Left ventricle myocardium inferior (tissue), 1 donor: ENCODE measurements at regions not wholly inside any gene's neighbourhood (a gene's known extent, or its start where the extent isn't known, plus 50 kb on each side); places are given as distances from the start of the nearest gene placed in this dataset.

ENCODE experiments used
- DNase-seq: peaks from one replicate; pipeline ENCODE4 v3.0.0-alpha.2; 2020
- H3K27ac ChIP-seq: fragments of 200-600 bp; replicated peaks from 2 replicates; pipeline ENCODE4 v1.8.0; 2021
- H3K27me3 ChIP-seq: fragments of 200-600 bp; 2 replicates; pipeline ENCODE4 v1.8.0; 2021; ENCODE audit warnings: low read depth
- H3K36me3 ChIP-seq: fragments of 200-600 bp; 2 replicates; pipeline ENCODE4 v1.8.0; 2021
- H3K4me1 ChIP-seq: fragments of 200-600 bp; 2 replicates; pipeline ENCODE4 v1.8.0; 2021
- H3K4me3 ChIP-seq: fragments of 200-600 bp; 2 replicates; pipeline ENCODE4 v1.8.0; 2021; ENCODE audit warnings: mild to moderate bottlenecking, moderate library complexity
- H3K9me3 ChIP-seq: fragments of 200-600 bp; replicated peaks from 2 replicates; pipeline ENCODE4 v1.8.0; 2021
- CTCF ChIP-seq: fragments of 200-600 bp; IDR thresholded peaks from 2 replicates; pipeline ENCODE4 v1.8.0; 2021; ENCODE audit warnings: antibody characterized with exemption, mild to moderate bottlenecking, borderline replicate concordance
- intact Hi-C: fragments of 100-400 bp; cut with micrococcal nuclease; formaldehyde crosslinking; loops from one replicate; pipeline ENCODE4 v1.11.0; 2022
- donor health status: DM: no; HTN: yes; CAD: no; lungs with severe emphysema.

GRCh38 chr1:90357995-90358394 lies 359.1 kb downstream of the BARHL2 start:
- no peak overlapping the region for H3K4me3 ChIP-seq
- no peaks in the 10 kb centered on the region for H3K27me3 ChIP-seq
- no peak overlapping the region for H3K27ac ChIP-seq
- intact Hi-C loops: no loop called here
- no peaks in the 10 kb centered on the region for H3K36me3 ChIP-seq
- H3K4me1 ChIP-seq: no peaks in the 10 kb centered on the region
- no peaks in the 10 kb centered on the region for H3K9me3 ChIP-seq
- no peak for TF ChIP-seq CTCF
- DNase-seq: no peak

GRCh38 chr1:90356991-90357390 lies 360.1 kb downstream of the BARHL2 start:
- no peak for DNase-seq
- no peak overlapping the region for H3K4me3 ChIP-seq
- TF ChIP-seq CTCF: no peak
- no peak overlapping the region for H3K27ac ChIP-seq
- intact Hi-C loops: no loop called here
- no peaks in the 10 kb centered on the region for H3K36me3 ChIP-seq
- H3K4me1 ChIP-seq: no peaks in the 10 kb centered on the region
- H3K9me3 ChIP-seq: no peaks in the 10 kb centered on the region
- no peaks in the 10 kb centered on the region for H3K27me3 ChIP-seq

GRCh38 chr1:90356101-90356500 lies 361.0 kb downstream of the BARHL2 start:
- DNase-seq: no peak
- TF ChIP-seq CTCF: no peak
- H3K4me3 ChIP-seq: no peak overlapping the region

GRCh38 chr1:90354704-90355103 lies 359.8 kb downstream of the ZNF326 start:
- intact Hi-C loops: no loop called here
- DNase-seq: no peak
- Histone ChIP-seq H3K27me3 (no peaks in the 10 kb centered on the region), H3K4me1 (no peaks in the 10 kb centered on the region), H3K9me3 (no peaks in the 10 kb centered on the region), H3K36me3 (no peaks in the 10 kb centered on the region), H3K4me3 (no peak overlapping the region), H3K27ac (no peak overlapping the region)
- no peak for TF ChIP-seq CTCF

More at GRCh38 chr1:90356101-90356500, 361.0 kb downstream of the BARHL2 start:
- Histone ChIP-seq H3K4me1 (no peaks in the 10 kb centered on the region), H3K36me3 (no peaks in the 10 kb centered on the region), H3K27me3 (no peaks in the 10 kb centered on the region), H3K9me3 (no peaks in the 10 kb centered on the region), H3K27ac (no peak overlapping the region)
- intact Hi-C loops: no loop called here

- H3K9me3 ChIP-seq: peaks cover 22% of the 10 kb centered on the region
- H3K27me3 ChIP-seq: no peaks in the 10 kb centered on the region
- no peaks in the 10 kb centered on the region for H3K4me1 ChIP-seq
- no peak overlapping the region for H3K27ac ChIP-seq
- intact Hi-C loops: no loop called here
- TF ChIP-seq CTCF: no peak
- DNase-seq: no peak
- H3K36me3 ChIP-seq: no peaks in the 10 kb centered on the region
- no peak overlapping the region for H3K4me3 ChIP-seq
Measured at GRCh38 chr1:90351019-90351418, 356.1 kb downstream of the ZNF326 start.

- Histone ChIP-seq H3K4me1 (no peaks in the 10 kb centered on the region), H3K4me3 (no peak overlapping the region), H3K27ac (no peak overlapping the region), H3K36me3 (no peaks in the 10 kb centered on the region), H3K9me3 (peaks cover 22% of the 10 kb centered on the region), H3K27me3 (no peaks in the 10 kb centered on the region)
- intact Hi-C loops: no loop called here
- TF ChIP-seq CTCF: no peak
- DNase-seq: no peak
Measured at GRCh38 chr1:90349510-90349909, 354.6 kb downstream of the ZNF326 start.
